ENCODE measurements at regions not wholly inside any gene's neighbourhood (a gene's known extent, or its start where the extent isn't known, plus 50 kb on each side); places are given as distances from the start of the nearest gene placed in this dataset.

DNA sequence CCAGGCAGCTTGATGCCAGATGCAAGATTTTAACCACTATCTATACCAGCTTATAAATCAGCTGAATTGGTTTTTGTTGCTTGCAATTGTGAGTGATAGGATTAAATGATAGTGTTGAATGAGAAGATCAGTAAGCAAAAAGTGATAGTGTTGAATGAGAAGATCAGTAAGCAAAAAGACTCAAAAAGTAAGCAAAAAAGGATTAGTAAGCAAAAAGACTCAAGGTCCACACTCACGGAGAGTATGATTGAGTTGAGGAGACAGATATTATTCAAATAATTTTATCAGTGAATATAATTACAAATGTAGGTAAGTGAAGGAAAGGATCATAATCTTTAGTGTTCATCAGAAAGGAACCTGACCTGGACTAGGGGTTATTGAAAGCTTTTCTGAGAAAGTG is 58.0 kb upstream of the ARRDC3 start:
- TF ChIP-seq, protein P1, sequence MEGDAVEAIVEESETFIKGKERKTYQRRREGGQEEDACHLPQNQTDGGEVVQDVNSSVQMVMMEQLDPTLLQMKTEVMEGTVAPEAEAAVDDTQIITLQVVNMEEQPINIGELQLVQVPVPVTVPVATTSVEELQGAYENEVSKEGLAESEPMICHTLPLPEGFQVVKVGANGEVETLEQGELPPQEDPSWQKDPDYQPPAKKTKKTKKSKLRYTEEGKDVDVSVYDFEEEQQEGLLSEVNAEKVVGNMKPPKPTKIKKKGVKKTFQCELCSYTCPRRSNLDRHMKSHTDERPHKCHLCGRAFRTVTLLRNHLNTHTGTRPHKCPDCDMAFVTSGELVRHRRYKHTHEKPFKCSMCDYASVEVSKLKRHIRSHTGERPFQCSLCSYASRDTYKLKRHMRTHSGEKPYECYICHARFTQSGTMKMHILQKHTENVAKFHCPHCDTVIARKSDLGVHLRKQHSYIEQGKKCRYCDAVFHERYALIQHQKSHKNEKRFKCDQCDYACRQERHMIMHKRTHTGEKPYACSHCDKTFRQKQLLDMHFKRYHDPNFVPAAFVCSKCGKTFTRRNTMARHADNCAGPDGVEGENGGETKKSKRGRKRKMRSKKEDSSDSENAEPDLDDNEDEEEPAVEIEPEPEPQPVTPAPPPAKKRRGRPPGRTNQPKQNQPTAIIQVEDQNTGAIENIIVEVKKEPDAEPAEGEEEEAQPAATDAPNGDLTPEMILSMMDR (IDR thresholded peaks at IDR 0.05): no peak
- TF ChIP-seq ZFX (IDR thresholded peaks at IDR 0.05; ENCODE audit: borderline replicate concordance): no peak
- H3K27ac ChIP-seq: no peak overlapping the region

DNA sequence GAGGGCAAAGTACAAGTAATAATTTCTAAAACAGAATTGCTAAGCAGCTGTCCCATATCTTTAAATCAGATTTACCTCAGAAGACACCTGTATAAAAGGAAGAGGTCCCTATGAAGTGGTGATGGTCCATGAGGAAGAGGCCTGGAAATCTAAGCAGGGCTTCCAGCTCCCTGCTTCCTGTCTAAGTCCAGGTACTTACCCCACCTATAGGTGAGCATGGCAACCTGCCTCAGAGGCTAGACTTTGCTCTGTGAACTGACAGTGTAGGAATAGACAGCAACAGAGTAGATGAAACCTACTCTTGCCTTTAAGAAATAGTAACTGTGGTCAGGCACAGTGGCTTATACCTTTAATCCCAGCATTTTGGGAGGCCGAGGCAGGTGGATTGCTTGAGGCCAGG is 55.8 kb upstream of the ARRDC3 start:
- TF ChIP-seq, protein P1 (IDR thresholded peaks at IDR 0.05): peak; percentile 34; the same call in 1 of the 2 replicates
- TF ChIP-seq ZFX (IDR thresholded peaks at IDR 0.05; ENCODE audit: borderline replicate concordance): no peak
- H3K27ac ChIP-seq: no peak overlapping the region

DNA sequence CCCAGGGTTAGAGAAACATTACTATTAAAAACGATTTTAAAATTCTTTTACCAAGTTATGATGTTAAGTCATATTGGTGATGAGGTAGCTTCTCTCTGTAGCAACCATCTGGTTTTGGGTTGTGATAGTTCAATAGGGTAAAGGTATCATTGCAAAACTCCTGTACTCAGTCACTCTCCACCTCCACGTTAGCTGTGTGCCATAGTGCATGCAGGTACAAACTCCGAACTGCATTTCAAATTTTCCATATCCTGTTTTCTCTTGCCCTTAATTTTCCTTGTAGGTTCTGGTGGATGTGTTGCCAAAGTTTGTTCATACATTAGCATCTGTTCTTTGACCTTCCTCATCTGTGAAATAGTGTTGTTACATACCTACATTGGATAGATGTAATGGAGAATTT is 53.1 kb upstream of the ARRDC3 start:
- no peak overlapping the region for H3K27ac ChIP-seq
- no peak for TF ChIP-seq ZFX (IDR thresholded peaks at IDR 0.05; ENCODE audit: borderline replicate concordance)
- TF ChIP-seq, protein P1 (IDR thresholded peaks at IDR 0.05): no peak

DNA sequence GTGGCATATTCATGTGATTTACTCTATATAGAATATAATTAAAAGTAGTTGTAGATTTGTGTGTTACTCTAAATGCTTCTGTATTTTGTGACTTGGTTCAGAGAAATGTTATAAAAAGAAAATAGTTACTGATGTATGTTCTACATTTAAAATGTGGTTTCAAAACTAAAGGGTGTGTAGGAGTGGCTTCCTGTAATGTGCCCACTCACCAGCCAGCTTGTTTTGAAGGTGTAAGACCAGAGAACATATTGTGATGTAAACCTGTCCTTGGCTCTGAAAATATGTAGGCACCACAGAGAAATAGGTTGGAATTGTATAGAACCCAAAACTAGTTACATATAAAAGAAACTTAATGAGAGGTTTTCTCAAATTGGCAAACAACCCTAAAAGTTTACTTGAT is 51.2 kb upstream of the ARRDC3 start:
- no peak overlapping the region for H3K27ac ChIP-seq
- TF ChIP-seq, protein P1 (IDR thresholded peaks at IDR 0.05): no peak
- TF ChIP-seq ZFX (IDR thresholded peaks at IDR 0.05; ENCODE audit: borderline replicate concordance): no peak

DNA sequence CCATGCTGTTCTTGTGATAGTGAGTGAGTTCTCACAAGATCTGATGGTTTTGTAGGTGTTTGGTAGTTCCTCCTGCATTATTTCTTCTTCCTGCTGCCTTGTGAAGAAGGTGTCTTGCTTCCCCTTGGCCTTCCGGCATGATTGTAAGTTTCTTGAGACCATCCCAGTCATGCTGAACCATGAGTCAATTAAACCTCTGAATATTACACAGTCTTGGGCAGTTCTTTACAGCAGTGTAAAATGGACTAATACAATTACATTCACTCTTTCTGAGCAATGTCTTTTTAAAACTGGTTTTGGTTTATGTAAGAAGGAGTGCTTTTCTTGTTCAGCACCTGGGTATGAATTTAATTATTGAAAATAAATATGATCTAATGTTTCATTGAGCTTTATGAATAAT is 50.7 kb upstream of the ARRDC3 start:
- no peak overlapping the region for H3K27ac ChIP-seq
- TF ChIP-seq, protein P1 (IDR thresholded peaks at IDR 0.05): no peak
- no peak for TF ChIP-seq ZFX (IDR thresholded peaks at IDR 0.05; ENCODE audit: borderline replicate concordance)
